ENCODE measurements at regions not wholly inside any gene's neighbourhood (a gene's known extent, or its start where the extent isn't known, plus 50 kb on each side); places are given as distances from the start of the nearest gene placed in this dataset.

DNA sequence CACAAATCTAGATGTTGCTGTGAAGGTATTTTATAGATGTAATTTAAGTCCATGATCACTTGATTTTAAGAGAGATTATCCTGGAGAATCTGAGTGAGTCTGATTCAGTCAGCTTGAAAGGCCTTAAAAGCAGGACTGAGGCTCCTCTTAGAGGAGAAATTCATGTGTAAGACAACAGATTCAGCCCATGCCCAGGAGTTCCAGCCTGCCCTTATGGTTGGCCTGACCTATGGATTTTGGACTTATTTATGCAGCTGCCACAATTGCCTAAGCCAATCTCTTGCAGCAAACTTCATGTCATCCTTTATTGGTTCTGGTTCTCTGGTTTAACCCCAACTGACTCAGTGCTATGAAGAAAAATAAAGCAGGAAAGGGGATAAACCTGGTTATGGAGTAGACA lies 296.5 kb upstream of the RASGRP1 start:
- TF ChIP-seq, protein P1, sequence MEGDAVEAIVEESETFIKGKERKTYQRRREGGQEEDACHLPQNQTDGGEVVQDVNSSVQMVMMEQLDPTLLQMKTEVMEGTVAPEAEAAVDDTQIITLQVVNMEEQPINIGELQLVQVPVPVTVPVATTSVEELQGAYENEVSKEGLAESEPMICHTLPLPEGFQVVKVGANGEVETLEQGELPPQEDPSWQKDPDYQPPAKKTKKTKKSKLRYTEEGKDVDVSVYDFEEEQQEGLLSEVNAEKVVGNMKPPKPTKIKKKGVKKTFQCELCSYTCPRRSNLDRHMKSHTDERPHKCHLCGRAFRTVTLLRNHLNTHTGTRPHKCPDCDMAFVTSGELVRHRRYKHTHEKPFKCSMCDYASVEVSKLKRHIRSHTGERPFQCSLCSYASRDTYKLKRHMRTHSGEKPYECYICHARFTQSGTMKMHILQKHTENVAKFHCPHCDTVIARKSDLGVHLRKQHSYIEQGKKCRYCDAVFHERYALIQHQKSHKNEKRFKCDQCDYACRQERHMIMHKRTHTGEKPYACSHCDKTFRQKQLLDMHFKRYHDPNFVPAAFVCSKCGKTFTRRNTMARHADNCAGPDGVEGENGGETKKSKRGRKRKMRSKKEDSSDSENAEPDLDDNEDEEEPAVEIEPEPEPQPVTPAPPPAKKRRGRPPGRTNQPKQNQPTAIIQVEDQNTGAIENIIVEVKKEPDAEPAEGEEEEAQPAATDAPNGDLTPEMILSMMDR (IDR thresholded peaks at IDR 0.05): no peak
- H3K27ac ChIP-seq: no peak overlapping the region
- no peak overlapping the region for H3K4me3 ChIP-seq
- no peaks in the 10 kb centered on the region for H3K27me3 ChIP-seq
- no peaks in the 10 kb centered on the region for H3K9me3 ChIP-seq
- DNase-seq: no peak
- no peaks in the 10 kb centered on the region for H3K36me3 ChIP-seq
- intact Hi-C loops (cut with DNase I; ENCODE audit: low total_unique reads): no loop called here
- peaks cover 0 to 31% (median 16%) of the 10 kb centered on the region in 4 donors for H3K4me1 ChIP-seq

DNA sequence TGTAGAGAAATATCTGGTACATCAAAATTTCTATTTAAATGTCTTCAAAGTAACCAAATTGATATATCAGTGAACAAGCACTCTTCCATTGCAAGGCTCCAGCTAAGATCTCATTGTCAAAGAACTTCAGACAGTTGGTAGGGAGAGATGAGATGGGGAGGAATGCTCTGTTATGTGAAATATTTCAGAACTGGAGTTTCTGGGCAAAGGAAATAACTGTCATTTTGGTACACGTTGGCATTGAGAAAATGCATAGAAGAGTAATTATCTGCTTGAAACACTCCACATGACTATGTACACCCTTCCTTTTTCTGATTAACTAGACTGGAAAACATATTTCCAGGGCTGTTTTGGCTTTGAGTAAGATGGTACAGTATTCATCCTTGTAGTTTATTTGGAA lies 297.5 kb upstream of the RASGRP1 start:
- intact Hi-C loops (cut with DNase I; ENCODE audit: low total_unique reads): no loop called here
- no peak overlapping the region for H3K4me3 ChIP-seq

DNA sequence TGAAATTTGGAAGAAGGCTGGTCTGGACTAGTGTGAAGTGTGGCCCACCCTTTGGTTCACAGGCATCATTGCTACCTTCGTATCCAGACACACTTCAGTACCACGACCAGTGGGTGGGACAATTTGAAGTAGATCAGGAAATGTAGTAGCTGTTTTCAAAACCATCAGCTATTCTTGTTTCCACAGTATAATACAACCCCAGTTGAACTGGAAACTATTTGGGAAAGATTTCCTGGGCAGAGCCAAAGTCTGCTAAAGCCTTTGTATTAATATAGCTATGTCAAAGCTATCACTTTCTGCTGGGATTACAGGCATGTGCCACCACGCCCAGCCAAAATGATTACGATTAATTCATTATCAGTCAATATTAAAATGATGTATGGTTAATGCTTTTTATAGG lies 298.8 kb upstream of the RASGRP1 start:
- Histone ChIP-seq H3K27ac (no peak overlapping the region), H3K27me3 (no peaks in the 10 kb centered on the region), H3K4me1 (peaks cover 0 to 32% (median 16%) of the 10 kb centered on the region in 4 donors), H3K36me3 (no peaks in the 10 kb centered on the region), H3K9me3 (no peaks in the 10 kb centered on the region), H3K4me3 (no peak overlapping the region)
- DNase-seq: no peak
- intact Hi-C loops (cut with DNase I; ENCODE audit: low total_unique reads): no loop called here
- TF ChIP-seq, protein P1 (IDR thresholded peaks at IDR 0.05): no peak

More for the DNA sequence above, 297.5 kb upstream of the RASGRP1 start:
- H3K9me3 ChIP-seq: no peaks in the 10 kb centered on the region
- no peaks in the 10 kb centered on the region for H3K36me3 ChIP-seq
- peaks cover 0 to 32% (median 16%) of the 10 kb centered on the region in 4 donors for H3K4me1 ChIP-seq
- TF ChIP-seq, protein P1 (IDR thresholded peaks at IDR 0.05): no peak
- H3K27ac ChIP-seq: no peak overlapping the region
- no peak for DNase-seq
- no peaks in the 10 kb centered on the region for H3K27me3 ChIP-seq

DNA sequence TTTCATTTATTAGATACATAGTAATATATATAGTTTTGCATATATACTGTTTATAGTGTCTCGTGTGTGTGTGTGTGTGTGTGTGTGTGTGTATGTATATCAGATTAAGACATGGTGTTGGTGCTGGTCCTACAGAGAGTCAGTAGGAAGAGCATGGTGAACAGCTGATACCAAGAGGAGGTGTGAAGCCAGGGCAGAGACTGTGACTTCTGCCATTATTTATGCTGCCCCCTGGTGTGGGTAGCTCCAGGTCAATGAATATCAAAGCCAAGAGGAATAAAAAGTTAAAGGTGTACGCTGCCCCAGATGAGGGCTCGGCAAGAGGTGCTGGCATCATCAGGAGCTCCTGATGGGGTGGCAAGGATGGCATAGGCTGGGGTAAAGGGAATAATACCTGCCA lies 299.5 kb upstream of the RASGRP1 start:
- Histone ChIP-seq H3K4me1 (peaks cover 0 to 32% (median 16%) of the 10 kb centered on the region in 4 donors), H3K4me3 (no peak overlapping the region), H3K9me3 (no peaks in the 10 kb centered on the region), H3K27me3 (no peaks in the 10 kb centered on the region), H3K36me3 (no peaks in the 10 kb centered on the region), H3K27ac (peak overlapping the region; percentile 50 to 56)
- DNase-seq: no peak
- TF ChIP-seq, protein P1 (IDR thresholded peaks at IDR 0.05): no peak
- intact Hi-C loops (cut with DNase I; ENCODE audit: low total_unique reads): no loop called here

DNA sequence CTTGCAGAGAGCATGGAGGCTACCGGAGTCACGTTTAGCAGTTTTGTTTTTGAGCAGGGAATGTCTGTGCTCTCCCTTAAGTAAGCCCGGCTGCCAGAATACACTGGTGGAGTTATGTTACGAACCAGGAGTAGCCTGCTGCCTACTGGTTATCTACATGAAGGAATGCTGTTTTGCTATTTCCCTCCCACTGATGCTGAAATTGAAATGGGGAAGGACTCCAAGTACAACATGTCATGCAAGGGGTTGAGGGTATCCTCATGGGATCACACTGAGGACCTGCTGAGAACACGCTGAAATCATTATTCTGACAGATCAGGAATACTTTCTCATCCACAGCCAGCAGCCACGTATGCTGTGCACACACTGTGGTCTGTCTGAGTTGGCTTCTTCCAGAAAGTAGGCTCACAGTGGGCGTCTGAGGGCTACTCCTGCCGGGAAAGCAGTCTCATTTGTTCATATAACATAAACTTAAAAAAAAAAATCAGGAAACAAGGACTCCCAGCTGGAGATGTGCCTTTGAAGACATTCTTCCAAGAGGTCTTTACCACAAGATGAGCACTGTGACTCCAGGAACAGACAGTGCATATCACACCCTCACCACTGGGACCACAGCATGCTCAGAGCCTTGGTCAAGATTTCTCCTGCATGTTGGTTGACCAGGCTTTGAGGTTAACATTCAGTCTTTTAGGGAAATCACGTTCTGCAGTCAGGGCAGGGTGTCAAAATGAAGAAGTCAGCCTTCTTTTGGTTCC lies 300.4 kb upstream of the RASGRP1 start:
- H3K9me3 ChIP-seq: no peaks in the 10 kb centered on the region
- no peaks in the 10 kb centered on the region for H3K27me3 ChIP-seq
- peak overlapping the region; percentile 50 to 56 for H3K27ac ChIP-seq
- peaks cover 0 to 32% (median 16%) of the 10 kb centered on the region in 4 donors for H3K4me1 ChIP-seq
- H3K4me3 ChIP-seq: no peak overlapping the region
- H3K36me3 ChIP-seq: no peaks in the 10 kb centered on the region
- intact Hi-C loops (cut with DNase I; ENCODE audit: low total_unique reads): no loop called here
- TF ChIP-seq, protein P1 (IDR thresholded peaks at IDR 0.05): no peak
- DNase-seq: peak; percentile 74 to 80
